ENCODE measurements at regions not wholly inside any gene's neighbourhood (a gene's known extent, or its start where the extent isn't known, plus 50 kb on each side); places are given as distances from the start of the nearest gene placed in this dataset.

DNA sequence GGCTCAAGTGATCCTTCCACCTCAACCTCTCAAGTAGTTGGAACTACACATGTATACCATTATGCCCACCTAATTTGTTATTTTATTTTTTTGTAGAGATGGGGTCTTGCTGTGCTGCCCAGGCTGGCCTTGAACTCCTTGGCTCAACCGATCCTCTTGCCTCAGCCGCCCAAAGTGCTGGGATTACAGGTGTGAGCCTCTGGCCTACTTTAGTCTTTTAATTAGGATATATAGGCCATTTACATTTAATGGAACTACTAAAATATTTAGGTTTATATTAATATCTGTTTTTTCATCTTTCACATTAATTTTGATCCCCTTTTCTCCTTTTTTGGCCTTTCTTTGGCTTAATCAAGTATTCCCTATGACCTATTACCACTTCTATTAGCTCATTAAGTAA lies 95.7 kb upstream of the OSR1 start:
- TF ChIP-seq, protein P1, sequence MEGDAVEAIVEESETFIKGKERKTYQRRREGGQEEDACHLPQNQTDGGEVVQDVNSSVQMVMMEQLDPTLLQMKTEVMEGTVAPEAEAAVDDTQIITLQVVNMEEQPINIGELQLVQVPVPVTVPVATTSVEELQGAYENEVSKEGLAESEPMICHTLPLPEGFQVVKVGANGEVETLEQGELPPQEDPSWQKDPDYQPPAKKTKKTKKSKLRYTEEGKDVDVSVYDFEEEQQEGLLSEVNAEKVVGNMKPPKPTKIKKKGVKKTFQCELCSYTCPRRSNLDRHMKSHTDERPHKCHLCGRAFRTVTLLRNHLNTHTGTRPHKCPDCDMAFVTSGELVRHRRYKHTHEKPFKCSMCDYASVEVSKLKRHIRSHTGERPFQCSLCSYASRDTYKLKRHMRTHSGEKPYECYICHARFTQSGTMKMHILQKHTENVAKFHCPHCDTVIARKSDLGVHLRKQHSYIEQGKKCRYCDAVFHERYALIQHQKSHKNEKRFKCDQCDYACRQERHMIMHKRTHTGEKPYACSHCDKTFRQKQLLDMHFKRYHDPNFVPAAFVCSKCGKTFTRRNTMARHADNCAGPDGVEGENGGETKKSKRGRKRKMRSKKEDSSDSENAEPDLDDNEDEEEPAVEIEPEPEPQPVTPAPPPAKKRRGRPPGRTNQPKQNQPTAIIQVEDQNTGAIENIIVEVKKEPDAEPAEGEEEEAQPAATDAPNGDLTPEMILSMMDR (conservative IDR thresholded peaks at IDR 0.05; ENCODE audit: low read depth, low read length): no peak
- H3K4me3 ChIP-seq (ENCODE audit: low read depth, low read length): no peak overlapping the region
- no peak for DNase-seq (ENCODE audit: low read depth)

DNA sequence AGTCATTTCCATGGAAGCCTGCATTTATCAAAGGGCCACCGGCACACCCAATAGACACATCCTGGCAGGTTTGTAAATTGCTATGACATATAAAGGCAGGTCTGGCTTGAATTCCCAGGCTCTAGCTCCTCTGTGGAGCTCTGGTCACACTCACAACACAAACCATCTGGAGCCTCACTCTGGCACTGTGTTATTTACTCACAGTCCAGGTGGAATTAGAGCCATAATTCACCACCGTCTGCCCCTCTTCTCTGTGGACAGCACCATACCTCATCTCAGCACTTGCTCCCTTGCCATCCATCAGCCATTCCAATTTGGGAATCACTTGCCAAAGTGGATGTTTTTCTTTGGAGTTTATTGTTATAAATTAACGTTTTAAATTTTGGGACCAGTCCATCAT lies 84.3 kb upstream of the OSR1 start:
- no peak overlapping the region for H3K4me3 ChIP-seq (ENCODE audit: low read depth, low read length)
- no peak for DNase-seq (ENCODE audit: low read depth)
- TF ChIP-seq, protein P1 (conservative IDR thresholded peaks at IDR 0.05; ENCODE audit: low read depth, low read length): no peak

DNA sequence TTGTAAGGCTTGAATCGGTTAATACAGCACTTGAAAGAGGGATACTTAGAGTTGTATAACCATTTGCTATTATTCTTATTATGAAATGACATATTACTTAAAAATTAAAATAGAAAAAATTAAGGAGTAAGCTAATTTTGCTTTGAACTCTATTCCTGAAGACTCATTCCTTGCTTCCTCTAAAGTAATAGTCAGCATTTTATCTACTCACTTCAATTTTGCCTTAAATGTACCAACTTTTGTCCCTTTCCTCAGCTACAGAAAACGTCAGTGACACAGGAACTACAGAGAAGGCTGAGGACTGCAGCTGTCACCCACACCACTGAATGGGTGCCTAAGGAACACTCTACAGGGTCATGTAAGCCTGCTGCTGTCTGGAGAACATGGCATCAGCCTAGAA lies 80.7 kb upstream of the OSR1 start:
- no peak for DNase-seq (ENCODE audit: low read depth)
- H3K4me3 ChIP-seq (ENCODE audit: low read depth, low read length): no peak overlapping the region
- TF ChIP-seq, protein P1 (conservative IDR thresholded peaks at IDR 0.05; ENCODE audit: low read depth, low read length): no peak

DNA sequence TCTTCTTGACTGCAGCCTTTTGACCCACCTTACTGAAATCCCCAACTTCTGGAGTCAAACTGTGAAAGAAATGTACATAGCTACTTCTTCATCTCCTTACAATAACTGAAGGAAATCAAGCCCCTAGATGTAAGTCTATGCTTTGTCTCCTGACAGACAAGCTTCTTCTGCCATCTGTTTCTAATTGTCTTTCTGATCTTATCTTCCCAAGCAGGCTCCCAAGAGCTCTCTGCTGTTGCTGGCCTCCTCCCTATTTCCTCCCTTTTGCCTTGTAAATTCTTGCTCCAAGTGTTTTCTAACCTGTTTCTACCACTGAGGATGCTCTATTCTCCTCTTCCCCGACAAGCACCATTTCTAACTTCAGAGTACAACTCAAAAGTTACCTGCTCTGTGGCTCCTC lies 77.4 kb upstream of the OSR1 start:
- no peak for DNase-seq (ENCODE audit: low read depth)
- TF ChIP-seq, protein P1 (conservative IDR thresholded peaks at IDR 0.05; ENCODE audit: low read depth, low read length): no peak
- no peak overlapping the region for H3K4me3 ChIP-seq (ENCODE audit: low read depth, low read length)

DNA sequence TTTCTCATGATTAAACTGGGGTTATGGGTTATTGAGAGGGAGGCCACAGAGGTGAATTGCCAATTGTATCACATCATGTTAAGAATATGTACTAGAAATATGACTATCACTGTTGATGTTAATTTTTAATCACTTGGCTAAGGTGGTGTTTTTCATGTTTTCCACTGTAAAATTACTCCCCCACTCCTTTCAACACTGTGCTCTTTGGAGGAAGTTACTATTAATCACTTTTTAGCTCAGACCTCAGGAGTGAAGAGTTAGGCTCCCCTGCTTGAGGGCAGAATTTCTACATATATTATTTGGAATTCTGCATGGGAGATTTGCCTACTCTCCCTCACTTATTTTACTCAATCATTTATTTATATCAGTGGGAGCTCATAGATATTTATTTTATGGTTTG lies 76.0 kb upstream of the OSR1 start:
- TF ChIP-seq, protein P1 (conservative IDR thresholded peaks at IDR 0.05; ENCODE audit: low read depth, low read length): no peak
- no peak for DNase-seq (ENCODE audit: low read depth)
- no peak overlapping the region for H3K4me3 ChIP-seq (ENCODE audit: low read depth, low read length)

DNA sequence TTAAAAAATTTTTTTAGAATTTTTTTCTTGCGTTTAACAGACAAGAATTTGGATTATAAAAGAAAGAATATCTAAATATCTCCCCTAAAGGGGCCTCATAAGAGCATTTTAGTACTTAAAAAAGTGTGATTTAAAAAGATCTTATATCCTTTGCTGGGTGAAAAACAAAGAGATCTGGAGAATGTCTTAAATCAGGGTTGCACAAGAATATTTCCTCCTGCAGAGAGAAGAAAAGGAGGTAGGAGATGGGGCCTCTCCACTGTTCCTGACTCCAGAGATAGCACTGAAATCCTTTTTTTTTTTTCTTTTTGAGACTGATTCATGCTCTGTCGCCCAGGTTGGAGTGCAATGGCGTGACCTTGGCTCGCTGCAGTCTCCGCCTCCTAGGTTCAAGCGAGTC lies 68.5 kb upstream of the OSR1 start:
- DNase-seq (ENCODE audit: low read depth): peak; percentile 18
- TF ChIP-seq, protein P1 (conservative IDR thresholded peaks at IDR 0.05; ENCODE audit: low read depth, low read length): no peak
- no peak overlapping the region for H3K4me3 ChIP-seq (ENCODE audit: low read depth, low read length)

DNA sequence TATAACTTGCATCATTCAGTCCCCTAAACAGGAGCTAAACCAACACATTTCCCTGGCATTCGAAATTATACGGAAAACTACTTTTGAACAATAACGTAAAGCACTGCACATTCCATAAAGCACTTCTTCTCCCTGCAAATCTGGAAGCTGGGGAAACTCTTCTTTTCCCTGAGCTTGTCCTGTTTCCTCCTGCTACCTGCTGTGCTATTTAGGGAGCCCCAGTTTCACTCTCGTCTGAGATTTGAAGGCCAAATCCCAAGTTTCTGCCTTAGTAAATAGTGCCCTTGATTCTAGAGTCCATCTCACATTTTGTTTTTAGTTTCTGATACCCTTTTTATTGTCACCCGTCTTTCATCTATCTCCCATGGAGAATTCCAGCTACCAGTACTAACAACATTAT lies 67.7 kb upstream of the OSR1 start:
- H3K4me3 ChIP-seq (ENCODE audit: low read depth, low read length): no peak overlapping the region
- TF ChIP-seq, protein P1 (conservative IDR thresholded peaks at IDR 0.05; ENCODE audit: low read depth, low read length): no peak
- no peak for DNase-seq (ENCODE audit: low read depth)

Data from choroid plexus epithelial cell (primary cell).